ENCODE measurements at regions not wholly inside any gene's neighbourhood (a gene's known extent, or its start where the extent isn't known, plus 50 kb on each side); places are given as distances from the start of the nearest gene placed in this dataset.

- no peak for TF ChIP-seq EZH2phosphoT487 (IDR thresholded peaks at IDR 0.05; ENCODE audit: insufficient read depth, low read depth)
- no peak for TF ChIP-seq EZH2 (IDR thresholded peaks at IDR 0.05; ENCODE audit: insufficient read depth, poor library complexity, severe bottlenecking)
These were observed 92.9 kb downstream of the GPR139 start for GRCh38 chr16:19980632-19981265.
